SK-N-SH (cell line): ENCODE measurements at regions not wholly inside any gene's neighbourhood (a gene's known extent, or its start where the extent isn't known, plus 50 kb on each side); places are given as distances from the start of the nearest gene placed in this dataset.

Experiments used
- CTCF ChIA-PET: fragments of 300-600, 350-600 bp; formaldehyde crosslinking; extraction: SDS; loops from one replicate; lab custom pipeline; 2021; lab: Yijun Ruan, JAX
- POLR2A ChIA-PET: fragments of 350-600 bp; sonication (Branson Sonifier 250); formaldehyde crosslinking; extraction: SDS; loops from one replicate; lab custom pipeline; 2020; ENCODE audit warnings: antibody characterized with exemption, inconsistent platforms; lab: Yijun Ruan, JAX
- DNase-seq: peaks from one replicate; pipeline ENCODE4 v3.0.0; 2012
- H2AFZ ChIP-seq: fragments of 200-600 bp; sonication (generic); 2 replicates; pipeline ENCODE4 v1.8.1; 2016; ENCODE audit warnings: antibody characterized with exemption, mild to moderate bottlenecking, low read depth
- H3F3A ChIP-seq: fragments of 200-600 bp; sonication (generic); replicated peaks from 2 replicates; pipeline ENCODE3; 2016; ENCODE audit warnings: antibody characterized with exemption, mild to moderate bottlenecking; ENCODE audit not compliant: insufficient read depth
- H3K27ac ChIP-seq, 2 experiments: fragments of 200-500 bp in 1 of 2; fragments of 200-600 bp in 1 of 2; sonication (Bioruptor generic) in 1 of 2; sonication (generic), shearing (Covaris generic) in 1 of 2; 2 replicates each; pipeline versions ENCODE4 v1.5.1 to v1.6.1; 2014 to 2016; ENCODE audit warnings: low read depth in 2 of 2, inconsistent platforms in 1 of 2, low read length in 1 of 2, mild to moderate bottlenecking in 1 of 2, mixed read lengths in 1 of 2
- H3K27me3 ChIP-seq: fragments of 200-600 bp; sonication (generic), shearing (Covaris generic); 2 replicates; pipeline ENCODE4 v1.6.1; 2016; ENCODE audit warnings: mixed run types; ENCODE audit not compliant: insufficient read depth
- H3K36me3 ChIP-seq, 2 experiments: fragments of 200-500 bp in 1 of 2; fragments of 200-600 bp in 1 of 2; sonication (Bioruptor generic) in 1 of 2; sonication (generic) in 1 of 2; replicated peaks in 1 of 2; 2 replicates each; pipeline versions ENCODE3 to v1.5.1; 2014 to 2016; ENCODE audit warnings: low read length in 1 of 2, mild to moderate bottlenecking in 1 of 2; ENCODE audit not compliant: insufficient read depth in 2 of 2, control insufficient read depth in 1 of 2
- H3K4me1 ChIP-seq, 2 experiments: fragments of 200-500 bp in 1 of 2; fragments of 200-600 bp in 1 of 2; sonication (Bioruptor generic) in 1 of 2; sonication (generic), shearing (Covaris generic) in 1 of 2; 2 replicates each; pipeline versions ENCODE4 v1.5.1 to v1.6.1; 2014 to 2016; ENCODE audit warnings: low read depth in 1 of 2, low read length in 1 of 2, mixed run types in 1 of 2; ENCODE audit not compliant: insufficient read depth in 2 of 2, control insufficient read depth in 1 of 2
- H3K4me2 ChIP-seq: fragments of 200-600 bp; sonication (generic), shearing (Covaris generic); 2 replicates; pipeline ENCODE4 v1.6.1; 2017; ENCODE audit warnings: mixed run types
- H3K4me3 ChIP-seq, 2 experiments: fragments of 200-500 bp in 1 of 2; fragments of 200-600 bp in 1 of 2; sonication (Bioruptor generic) in 1 of 2; sonication (generic), shearing (Covaris generic) in 1 of 2; 2 replicates each; pipeline versions ENCODE4 v1.5.1 to v1.8.1; 2014 to 2016; ENCODE audit warnings: low read depth in 2 of 2, inconsistent platforms in 1 of 2, low read length in 1 of 2, mild to moderate bottlenecking in 1 of 2, mixed read lengths in 1 of 2, moderate library complexity in 1 of 2
- H3K79me2 ChIP-seq: fragments of 200-600 bp; sonication (generic); 2 replicates; pipeline ENCODE4 v1.8.1; 2017; ENCODE audit warnings: mild to moderate bottlenecking; ENCODE audit not compliant: insufficient read depth
- H3K9ac ChIP-seq: fragments of 200-600 bp; sonication (generic); 2 replicates; pipeline ENCODE4 v1.6.1; 2017; ENCODE audit warnings: mixed run types
- H3K9me2 ChIP-seq: fragments of 200-600 bp; sonication (generic); 2 replicates; pipeline ENCODE4 v1.6.1; 2017; ENCODE audit warnings: mixed run types
- H3K9me3 ChIP-seq: fragments of 200-600 bp; sonication (generic); 2 replicates; pipeline ENCODE4 v1.6.1; 2017; ENCODE audit warnings: mixed run types, mild to moderate bottlenecking, moderate library complexity
- H4K20me1 ChIP-seq: fragments of 200-600 bp; sonication (generic); 2 replicates; pipeline ENCODE4 v1.6.1; 2017; ENCODE audit warnings: mild to moderate bottlenecking, mixed run types; ENCODE audit not compliant: insufficient read depth
- CHD2 ChIP-seq: fragments of 150-350 bp; IDR thresholded peaks from 2 replicates; pipeline ENCODE4 v1.6.1; 2018; ENCODE audit warnings: low read length; ENCODE audit not compliant: partially characterized antibody
- EZH2phosphoT487 ChIP-seq: fragments of 200-600 bp; sonication (generic); IDR thresholded peaks from 2 replicates; pipeline ENCODE4 v1.6.1; 2017; ENCODE audit warnings: low read depth, mixed run types, mild to moderate bottlenecking, antibody characterized with exemption, moderate library complexity, borderline replicate concordance
- FOSL2 ChIP-seq: IDR thresholded peaks from 2 replicates; pipeline ENCODE4 v1.4.0; 2012; ENCODE audit warnings: low read depth, mild to moderate bottlenecking, moderate library complexity, borderline replicate concordance
- FOXJ3 ChIP-seq: sonication (generic); formaldehyde crosslinking; IDR thresholded peaks from 2 replicates; pipeline ENCODE4 v1.5.1; 2020; ENCODE audit warnings: mild to moderate bottlenecking, missing genetic modification reagents
- FOXM1 ChIP-seq: IDR thresholded peaks from 2 replicates; pipeline ENCODE4 v1.4.0; 2012; ENCODE audit warnings: low read depth, mild to moderate bottlenecking
- GATA2 ChIP-seq: sonication (generic); formaldehyde crosslinking; IDR thresholded peaks from 2 replicates; pipeline ENCODE4 v1.5.0; 2020; ENCODE audit warnings: mild to moderate bottlenecking, missing genetic modification reagents
- NFIC ChIP-seq: IDR thresholded peaks from 2 replicates; pipeline ENCODE4 v1.4.0; 2012; ENCODE audit warnings: borderline replicate concordance
- POLR2AphosphoS5 ChIP-seq: IDR thresholded peaks from 2 replicates; pipeline ENCODE4 v1.6.1; 2012; ENCODE audit warnings: low read depth, low read length
- RCOR1 ChIP-seq: fragments of 150-350 bp; IDR thresholded peaks from 2 replicates; pipeline ENCODE4 v1.6.1; 2017; ENCODE audit warnings: antibody characterized with exemption, low read length
- TCF12 ChIP-seq: IDR thresholded peaks from 2 replicates; pipeline ENCODE4 v1.4.0; 2012
- TEAD4 ChIP-seq: IDR thresholded peaks from 2 replicates; pipeline ENCODE4 v1.4.0; 2012; ENCODE audit warnings: mild to moderate bottlenecking, borderline replicate concordance; ENCODE audit not compliant: insufficient read depth
- YY1 ChIP-seq: IDR thresholded peaks from 2 replicates; pipeline ENCODE4 v1.4.0; 2012; ENCODE audit warnings: low read depth, mild to moderate bottlenecking
- WGBS: methylation state at CpG from one replicate; pipeline ENCODE4 v1.1.6; 2017; ENCODE audit warnings: low lambda C conversion rate; 5-methylcytosine and 5-hydroxymethylcytosine counted together
- TF ChIP-seq, protein P1 (sequence below): IDR thresholded peaks from 2 replicates; pipeline ENCODE4 v1.4.0; 2012; ENCODE audit warnings: low read depth, borderline replicate concordance
- TF ChIP-seq, protein P2 (sequence below): fragments of 200-600 bp; sonication (generic); IDR thresholded peaks from 2 replicates; pipeline ENCODE4 v1.6.1; 2017; ENCODE audit warnings: antibody characterized with exemption, mild to moderate bottlenecking, moderate library complexity
- TF ChIP-seq, protein P3 (sequence below): IDR thresholded peaks from 2 replicates; pipeline ENCODE4 v1.4.0; 2012; ENCODE audit warnings: low read depth
- TF ChIP-seq, protein P4 (sequence below): fragments of 150-350 bp; IDR thresholded peaks from 2 replicates; pipeline ENCODE4 v1.6.1; 2017; ENCODE audit warnings: antibody characterized with exemption, low read length, low read depth, borderline replicate concordance
- TF ChIP-seq, protein P5 (sequence below): IDR thresholded peaks from 2 replicates; pipeline ENCODE4 v1.4.0; 2012; ENCODE audit warnings: low read depth, borderline replicate concordance

DNA sequence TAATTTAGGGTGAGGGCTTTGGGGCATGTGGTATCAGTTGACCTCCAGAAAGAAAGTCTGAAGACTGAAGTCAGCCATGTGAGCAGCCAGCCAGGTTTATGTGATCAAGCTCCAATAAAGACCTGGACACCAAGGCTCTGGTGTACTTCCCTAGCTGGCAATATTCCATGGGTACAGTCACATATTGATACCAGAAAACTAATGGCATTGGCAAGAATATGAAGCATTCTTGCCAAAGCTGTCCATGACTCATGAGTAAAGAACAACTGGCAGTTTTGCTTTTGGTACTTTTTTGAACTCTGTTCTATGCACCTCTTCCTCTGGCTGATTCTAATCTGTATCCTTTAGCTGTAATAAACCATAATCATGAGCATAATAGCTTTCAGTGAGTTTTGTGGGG lies 415.3 kb upstream of the CAMK1G start (continued):
- TF ChIP-seq, protein P1, sequence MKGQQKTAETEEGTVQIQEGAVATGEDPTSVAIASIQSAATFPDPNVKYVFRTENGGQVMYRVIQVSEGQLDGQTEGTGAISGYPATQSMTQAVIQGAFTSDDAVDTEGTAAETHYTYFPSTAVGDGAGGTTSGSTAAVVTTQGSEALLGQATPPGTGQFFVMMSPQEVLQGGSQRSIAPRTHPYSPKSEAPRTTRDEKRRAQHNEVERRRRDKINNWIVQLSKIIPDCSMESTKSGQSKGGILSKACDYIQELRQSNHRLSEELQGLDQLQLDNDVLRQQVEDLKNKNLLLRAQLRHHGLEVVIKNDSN: no peak
- TF ChIP-seq NFIC (peak; percentile 100), TCF12 (peak; percentile 96), CHD2 (no peak), FOSL2 (peak; percentile 92)
- TF ChIP-seq, protein P2, sequence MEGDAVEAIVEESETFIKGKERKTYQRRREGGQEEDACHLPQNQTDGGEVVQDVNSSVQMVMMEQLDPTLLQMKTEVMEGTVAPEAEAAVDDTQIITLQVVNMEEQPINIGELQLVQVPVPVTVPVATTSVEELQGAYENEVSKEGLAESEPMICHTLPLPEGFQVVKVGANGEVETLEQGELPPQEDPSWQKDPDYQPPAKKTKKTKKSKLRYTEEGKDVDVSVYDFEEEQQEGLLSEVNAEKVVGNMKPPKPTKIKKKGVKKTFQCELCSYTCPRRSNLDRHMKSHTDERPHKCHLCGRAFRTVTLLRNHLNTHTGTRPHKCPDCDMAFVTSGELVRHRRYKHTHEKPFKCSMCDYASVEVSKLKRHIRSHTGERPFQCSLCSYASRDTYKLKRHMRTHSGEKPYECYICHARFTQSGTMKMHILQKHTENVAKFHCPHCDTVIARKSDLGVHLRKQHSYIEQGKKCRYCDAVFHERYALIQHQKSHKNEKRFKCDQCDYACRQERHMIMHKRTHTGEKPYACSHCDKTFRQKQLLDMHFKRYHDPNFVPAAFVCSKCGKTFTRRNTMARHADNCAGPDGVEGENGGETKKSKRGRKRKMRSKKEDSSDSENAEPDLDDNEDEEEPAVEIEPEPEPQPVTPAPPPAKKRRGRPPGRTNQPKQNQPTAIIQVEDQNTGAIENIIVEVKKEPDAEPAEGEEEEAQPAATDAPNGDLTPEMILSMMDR: no peak
- TF ChIP-seq, protein P3, sequence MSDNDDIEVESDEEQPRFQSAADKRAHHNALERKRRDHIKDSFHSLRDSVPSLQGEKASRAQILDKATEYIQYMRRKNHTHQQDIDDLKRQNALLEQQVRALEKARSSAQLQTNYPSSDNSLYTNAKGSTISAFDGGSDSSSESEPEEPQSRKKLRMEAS: peak; percentile 63; the same call in 1 of the 2 replicates

DNA sequence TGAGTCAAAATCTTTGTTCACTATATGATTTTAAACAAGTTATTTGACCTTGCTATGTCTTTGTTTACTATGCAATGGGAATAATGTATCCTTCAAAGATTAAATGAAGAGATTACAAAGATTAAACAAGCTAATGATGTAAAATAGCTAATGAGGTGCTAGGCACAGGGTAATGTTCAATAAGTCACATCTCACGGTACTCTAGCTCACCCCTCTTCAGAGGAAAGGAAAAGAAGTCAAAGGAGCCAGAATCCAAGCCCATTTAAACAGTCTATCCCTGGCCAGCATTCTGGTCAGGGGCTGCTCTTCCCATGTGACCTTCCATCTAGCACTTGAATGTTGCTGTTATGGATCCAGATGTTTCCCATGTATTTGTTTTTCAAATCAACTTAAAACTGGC lies 412.4 kb upstream of the CAMK1G start:
- Histone ChIP-seq H3F3A (peaks cover 9% of the 10 kb centered on the region), H3K4me3 (no peak overlapping the region), H3K27ac (no peak overlapping the region), H2AFZ (no peak overlapping the region), H3K9me3 (no peaks in the 10 kb centered on the region), H3K9ac (no peak overlapping the region), H3K27me3 (no peaks in the 10 kb centered on the region), H3K9me2 (no peaks in the 10 kb centered on the region), H3K4me2 (no peak overlapping the region), H4K20me1 (no peaks in the 10 kb centered on the region), H3K36me3 (no peaks in the 10 kb centered on the region), H3K4me1 (no peaks in the 10 kb centered on the region; a peak in 1 of 4 replicates), H3K79me2 (no peaks in the 10 kb centered on the region)
- POLR2A ChIA-PET: no interaction called here
- TF ChIP-seq, protein P4, sequence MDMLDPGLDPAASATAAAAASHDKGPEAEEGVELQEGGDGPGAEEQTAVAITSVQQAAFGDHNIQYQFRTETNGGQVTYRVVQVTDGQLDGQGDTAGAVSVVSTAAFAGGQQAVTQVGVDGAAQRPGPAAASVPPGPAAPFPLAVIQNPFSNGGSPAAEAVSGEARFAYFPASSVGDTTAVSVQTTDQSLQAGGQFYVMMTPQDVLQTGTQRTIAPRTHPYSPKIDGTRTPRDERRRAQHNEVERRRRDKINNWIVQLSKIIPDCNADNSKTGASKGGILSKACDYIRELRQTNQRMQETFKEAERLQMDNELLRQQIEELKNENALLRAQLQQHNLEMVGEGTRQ: no peak
- no peak for TF ChIP-seq FOXM1
- no peak for TF ChIP-seq RCOR1
- TF ChIP-seq, protein P5, sequence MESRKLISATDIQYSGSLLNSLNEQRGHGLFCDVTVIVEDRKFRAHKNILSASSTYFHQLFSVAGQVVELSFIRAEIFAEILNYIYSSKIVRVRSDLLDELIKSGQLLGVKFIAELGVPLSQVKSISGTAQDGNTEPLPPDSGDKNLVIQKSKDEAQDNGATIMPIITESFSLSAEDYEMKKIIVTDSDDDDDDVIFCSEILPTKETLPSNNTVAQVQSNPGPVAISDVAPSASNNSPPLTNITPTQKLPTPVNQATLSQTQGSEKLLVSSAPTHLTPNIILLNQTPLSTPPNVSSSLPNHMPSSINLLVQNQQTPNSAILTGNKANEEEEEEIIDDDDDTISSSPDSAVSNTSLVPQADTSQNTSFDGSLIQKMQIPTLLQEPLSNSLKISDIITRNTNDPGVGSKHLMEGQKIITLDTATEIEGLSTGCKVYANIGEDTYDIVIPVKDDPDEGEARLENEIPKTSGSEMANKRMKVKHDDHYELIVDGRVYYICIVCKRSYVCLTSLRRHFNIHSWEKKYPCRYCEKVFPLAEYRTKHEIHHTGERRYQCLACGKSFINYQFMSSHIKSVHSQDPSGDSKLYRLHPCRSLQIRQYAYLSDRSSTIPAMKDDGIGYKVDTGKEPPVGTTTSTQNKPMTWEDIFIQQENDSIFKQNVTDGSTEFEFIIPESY: no peak
- no peak for TF ChIP-seq YY1
- TF ChIP-seq GATA2: no peak
- no peak for TF ChIP-seq EZH2phosphoT487
- no peak for TF ChIP-seq FOXJ3 (CRISPR knock-in tag)
- TF ChIP-seq TEAD4: no peak
- TF ChIP-seq POLR2AphosphoS5: no peak
- no peak for TF ChIP-seq CHD2
- CTCF ChIA-PET: interaction anchor here (1.9 kb wide), 1 partner anchor 32 kb away, joined by 6 read pairs; no protein-coding TSS in a partner anchor
- 0% methylated on average over 1 of the region's 1 CpG for WGBS
- DNase-seq: no peak
